Cardiac fibroblast (primary cell): ENCODE measurements at regions not wholly inside any gene's neighbourhood (a gene's known extent, or its start where the extent isn't known, plus 50 kb on each side); places are given as distances from the start of the nearest gene placed in this dataset.

ENCODE experiments used
- DNase-seq, 2 donors: peaks; one replicate each; pipeline versions ENCODE4 v3.0.0 to v3.0.0-alpha.2; 2010; ENCODE audit warnings: low read depth in 2 of 2
- H3K4me3 ChIP-seq, 2 donors: replicated peaks in 1 of 2; 1 replicate in 1 of 2; 2 replicates in 1 of 2; pipeline ENCODE4 v1.5.1; 2011; ENCODE audit warnings: low read depth in 2 of 2, low read length in 2 of 2, mild to moderate bottlenecking in 2 of 2, moderate library complexity in 1 of 2
- CTCF ChIP-seq: IDR thresholded peaks from one replicate; pipeline ENCODE4 v1.5.1; 2011; ENCODE audit warnings: low read depth, mild to moderate bottlenecking, low read length, inconsistent platforms

- DNase-seq = peak; percentile 38 to 69
- TF ChIP-seq CTCF = peak; percentile 9
- H3K4me3 ChIP-seq = no peak overlapping the region
These were observed 602.7 kb upstream of the ZNF608 start for GRCh38 chr5:125348936-125349831.

DNA sequence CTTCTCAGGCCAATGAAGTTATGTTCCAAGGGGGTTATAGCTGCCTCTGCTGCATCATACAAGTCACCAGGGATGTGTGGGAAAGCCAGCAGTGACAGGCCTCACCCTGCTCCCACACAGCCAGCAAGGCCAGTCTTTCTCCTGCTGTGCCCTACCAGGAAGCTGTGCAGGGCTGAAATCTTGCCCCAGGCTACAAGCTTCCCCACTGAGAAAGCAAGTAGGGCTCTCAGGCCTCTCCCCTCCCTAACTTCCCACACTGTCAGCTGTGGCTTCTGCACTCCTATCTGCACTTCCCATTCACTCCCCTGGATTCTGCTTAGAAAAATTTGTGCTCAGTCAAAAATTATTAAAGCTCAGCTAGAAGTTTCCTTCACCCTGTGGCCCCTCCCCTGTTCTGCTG, 611.2 kb upstream of the ZNF608 start:
- TF ChIP-seq CTCF = no peak
- no peak overlapping the region for H3K4me3 ChIP-seq
- DNase-seq = peak in 1 of 2 donors; percentile 14

DNA sequence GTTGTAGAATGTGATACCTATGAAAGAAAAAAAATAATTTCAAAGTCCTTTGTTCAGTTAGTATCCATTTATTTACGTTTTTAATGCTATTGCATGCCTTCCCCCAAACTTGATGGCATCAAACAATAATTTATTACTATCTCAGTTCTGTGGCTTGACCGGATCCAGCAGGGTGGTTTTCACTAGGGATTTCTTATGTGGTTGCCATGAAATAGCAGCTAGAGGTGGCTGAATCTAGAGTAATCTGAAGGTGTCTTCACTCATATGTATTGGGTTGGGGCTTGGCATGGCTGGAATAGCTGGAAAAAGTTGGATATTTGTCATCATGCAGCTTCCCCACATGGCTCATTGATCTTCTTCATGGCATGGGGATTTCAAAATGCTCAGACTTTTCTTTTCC, 619.3 kb upstream of the ZNF608 start:
- H3K4me3 ChIP-seq = no peak overlapping the region
- no peak for TF ChIP-seq CTCF
- DNase-seq = no peak

DNA sequence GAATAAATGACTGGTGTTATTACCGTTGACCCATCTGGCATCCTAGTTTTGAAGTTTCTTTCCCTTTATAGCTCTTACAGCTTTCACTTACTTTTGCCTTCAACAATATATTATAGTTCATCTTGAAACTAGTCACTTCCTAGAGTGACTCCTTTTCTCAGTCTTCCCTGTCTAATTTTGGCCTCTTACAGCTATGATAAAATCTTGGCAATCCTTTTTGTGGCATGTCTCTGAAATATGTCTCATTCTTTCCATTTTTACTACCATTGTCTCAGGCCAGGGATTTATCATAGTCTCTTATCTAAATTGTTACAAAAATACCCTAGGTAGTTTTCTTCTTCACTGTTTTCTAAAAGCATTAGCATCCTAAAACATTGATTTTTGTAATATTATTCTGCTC, 621.3 kb upstream of the ZNF608 start:
- no peak for TF ChIP-seq CTCF
- H3K4me3 ChIP-seq = no peak overlapping the region
- peak; percentile 42 to 59 for DNase-seq

- no peak for DNase-seq
- TF ChIP-seq CTCF = no peak
- no peak overlapping the region for H3K4me3 ChIP-seq
These were observed 624.2 kb upstream of the ZNF608 start for GRCh38 chr5:125370461-125371205.

DNA sequence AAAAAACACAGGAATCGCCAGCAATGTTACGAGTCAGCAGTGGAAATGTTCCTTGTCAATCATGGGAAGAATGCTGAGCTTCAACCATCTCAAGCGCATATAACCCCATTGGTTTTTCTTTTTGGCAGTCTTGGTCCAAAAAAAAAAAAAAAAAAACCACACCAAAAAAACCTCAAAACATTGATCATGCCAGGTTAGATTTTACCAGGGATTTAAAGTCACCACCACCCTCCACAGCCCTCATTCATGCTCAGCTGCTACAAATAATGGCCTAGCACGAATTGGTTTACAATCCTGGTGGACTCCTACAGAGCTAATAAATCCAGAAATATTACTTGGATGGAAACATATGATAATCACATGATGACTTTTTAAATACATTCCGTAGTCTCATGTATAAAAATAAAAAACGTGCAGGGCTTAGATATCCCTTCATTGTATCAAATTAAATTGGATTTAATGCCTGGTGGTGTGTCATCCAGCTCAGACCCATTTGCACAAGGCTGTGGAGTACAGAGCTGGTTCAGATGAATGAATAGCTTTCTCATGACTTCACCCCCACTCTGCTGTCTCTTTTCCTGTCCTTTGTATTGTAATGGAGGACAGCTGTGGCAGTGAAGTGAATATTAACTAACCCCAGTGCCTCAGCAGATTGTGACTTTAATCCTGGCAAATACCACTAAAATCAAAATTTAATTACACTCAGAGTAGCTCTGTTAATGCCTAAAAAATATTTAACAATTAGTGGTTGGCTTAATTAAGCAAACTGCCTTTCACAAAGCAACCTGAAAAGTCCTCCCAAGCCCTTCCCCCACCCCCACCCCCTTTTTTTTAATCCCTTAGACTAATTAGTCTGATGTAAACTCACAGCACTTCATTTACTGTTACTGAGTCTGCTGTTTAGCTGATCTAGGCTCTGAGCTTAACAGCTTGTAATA, 626.5 kb upstream of the ZNF608 start:
- TF ChIP-seq CTCF = no peak
- DNase-seq = peak; percentile 37 to 82
- H3K4me3 ChIP-seq = no peak overlapping the region
